ENCODE measurements at regions not wholly inside any gene's neighbourhood (a gene's known extent, or its start where the extent isn't known, plus 50 kb on each side); places are given as distances from the start of the nearest gene placed in this dataset.
"Not testable (repeated sequence)": the region's sequence is repeated elsewhere in the genome, so short reads cannot be mapped to it uniquely, and the experiment has no call there.

DNA sequence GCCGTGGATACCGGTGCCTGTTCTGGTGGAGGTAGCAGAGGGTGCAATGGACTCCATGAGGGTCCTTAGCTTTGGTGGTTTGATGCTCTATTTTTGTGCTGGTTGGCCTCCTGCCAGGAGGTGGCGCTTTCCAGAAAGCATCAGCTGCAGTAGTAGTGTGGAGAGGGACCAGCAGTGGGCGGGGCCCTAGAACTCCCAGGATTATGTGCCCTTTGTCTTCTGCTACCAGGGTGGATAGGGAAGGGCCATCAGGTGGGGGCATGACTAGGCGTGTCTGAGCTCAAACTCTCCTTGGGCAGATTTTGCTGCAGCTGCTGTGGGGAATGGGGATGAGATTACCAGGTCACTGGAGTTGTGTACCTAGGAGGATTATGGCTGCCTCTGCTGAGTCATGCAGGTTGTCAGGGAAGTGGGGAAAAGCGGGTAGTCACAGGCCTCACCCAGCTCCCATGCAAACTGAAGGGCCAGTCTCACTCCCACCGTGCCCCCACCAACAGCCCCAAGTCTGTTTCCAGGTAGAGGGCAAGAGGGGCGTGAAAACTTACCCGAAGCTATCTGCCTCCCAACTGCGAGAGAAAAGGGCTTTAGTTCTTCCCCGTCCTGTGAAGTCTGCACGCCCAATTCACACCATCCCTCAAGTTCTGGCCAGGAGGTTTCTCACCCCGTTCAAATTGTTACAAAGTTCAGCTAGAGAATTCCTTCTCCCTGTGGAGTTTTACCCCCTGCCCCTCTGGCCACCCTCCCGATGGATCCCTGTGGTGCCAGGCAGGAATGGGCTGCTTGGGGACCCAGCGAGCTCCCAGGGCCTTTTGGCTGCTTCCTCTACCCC lies 235.0 kb downstream of the DHX15 start:
- TF ChIP-seq, protein P1, sequence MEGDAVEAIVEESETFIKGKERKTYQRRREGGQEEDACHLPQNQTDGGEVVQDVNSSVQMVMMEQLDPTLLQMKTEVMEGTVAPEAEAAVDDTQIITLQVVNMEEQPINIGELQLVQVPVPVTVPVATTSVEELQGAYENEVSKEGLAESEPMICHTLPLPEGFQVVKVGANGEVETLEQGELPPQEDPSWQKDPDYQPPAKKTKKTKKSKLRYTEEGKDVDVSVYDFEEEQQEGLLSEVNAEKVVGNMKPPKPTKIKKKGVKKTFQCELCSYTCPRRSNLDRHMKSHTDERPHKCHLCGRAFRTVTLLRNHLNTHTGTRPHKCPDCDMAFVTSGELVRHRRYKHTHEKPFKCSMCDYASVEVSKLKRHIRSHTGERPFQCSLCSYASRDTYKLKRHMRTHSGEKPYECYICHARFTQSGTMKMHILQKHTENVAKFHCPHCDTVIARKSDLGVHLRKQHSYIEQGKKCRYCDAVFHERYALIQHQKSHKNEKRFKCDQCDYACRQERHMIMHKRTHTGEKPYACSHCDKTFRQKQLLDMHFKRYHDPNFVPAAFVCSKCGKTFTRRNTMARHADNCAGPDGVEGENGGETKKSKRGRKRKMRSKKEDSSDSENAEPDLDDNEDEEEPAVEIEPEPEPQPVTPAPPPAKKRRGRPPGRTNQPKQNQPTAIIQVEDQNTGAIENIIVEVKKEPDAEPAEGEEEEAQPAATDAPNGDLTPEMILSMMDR (IDR thresholded peaks at IDR 0.05), result not testable (repeated sequence)
- TF ChIP-seq, protein P2, sequence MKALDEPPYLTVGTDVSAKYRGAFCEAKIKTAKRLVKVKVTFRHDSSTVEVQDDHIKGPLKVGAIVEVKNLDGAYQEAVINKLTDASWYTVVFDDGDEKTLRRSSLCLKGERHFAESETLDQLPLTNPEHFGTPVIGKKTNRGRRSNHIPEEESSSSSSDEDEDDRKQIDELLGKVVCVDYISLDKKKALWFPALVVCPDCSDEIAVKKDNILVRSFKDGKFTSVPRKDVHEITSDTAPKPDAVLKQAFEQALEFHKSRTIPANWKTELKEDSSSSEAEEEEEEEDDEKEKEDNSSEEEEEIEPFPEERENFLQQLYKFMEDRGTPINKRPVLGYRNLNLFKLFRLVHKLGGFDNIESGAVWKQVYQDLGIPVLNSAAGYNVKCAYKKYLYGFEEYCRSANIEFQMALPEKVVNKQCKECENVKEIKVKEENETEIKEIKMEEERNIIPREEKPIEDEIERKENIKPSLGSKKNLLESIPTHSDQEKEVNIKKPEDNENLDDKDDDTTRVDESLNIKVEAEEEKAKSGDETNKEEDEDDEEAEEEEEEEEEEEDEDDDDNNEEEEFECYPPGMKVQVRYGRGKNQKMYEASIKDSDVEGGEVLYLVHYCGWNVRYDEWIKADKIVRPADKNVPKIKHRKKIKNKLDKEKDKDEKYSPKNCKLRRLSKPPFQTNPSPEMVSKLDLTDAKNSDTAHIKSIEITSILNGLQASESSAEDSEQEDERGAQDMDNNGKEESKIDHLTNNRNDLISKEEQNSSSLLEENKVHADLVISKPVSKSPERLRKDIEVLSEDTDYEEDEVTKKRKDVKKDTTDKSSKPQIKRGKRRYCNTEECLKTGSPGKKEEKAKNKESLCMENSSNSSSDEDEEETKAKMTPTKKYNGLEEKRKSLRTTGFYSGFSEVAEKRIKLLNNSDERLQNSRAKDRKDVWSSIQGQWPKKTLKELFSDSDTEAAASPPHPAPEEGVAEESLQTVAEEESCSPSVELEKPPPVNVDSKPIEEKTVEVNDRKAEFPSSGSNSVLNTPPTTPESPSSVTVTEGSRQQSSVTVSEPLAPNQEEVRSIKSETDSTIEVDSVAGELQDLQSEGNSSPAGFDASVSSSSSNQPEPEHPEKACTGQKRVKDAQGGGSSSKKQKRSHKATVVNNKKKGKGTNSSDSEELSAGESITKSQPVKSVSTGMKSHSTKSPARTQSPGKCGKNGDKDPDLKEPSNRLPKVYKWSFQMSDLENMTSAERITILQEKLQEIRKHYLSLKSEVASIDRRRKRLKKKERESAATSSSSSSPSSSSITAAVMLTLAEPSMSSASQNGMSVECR (CRISPR knock-in tag; IDR thresholded peaks at IDR 0.05; ENCODE audit: borderline replicate concordance), result not testable (repeated sequence)
- not testable (repeated sequence) for TF ChIP-seq ETV6 (CRISPR knock-in tag; IDR thresholded peaks at IDR 0.05); TP53 (CRISPR knock-in tag; IDR thresholded peaks at IDR 0.05); RELA (CRISPR knock-in tag; IDR thresholded peaks at IDR 0.05; ENCODE audit: borderline replicate concordance); ZNF317 (CRISPR knock-in tag; IDR thresholded peaks at IDR 0.05; ENCODE audit: borderline replicate concordance, low read depth); ELF4 (CRISPR knock-in tag; IDR thresholded peaks at IDR 0.05; ENCODE audit: low read depth)
- TF ChIP-seq, protein P3, sequence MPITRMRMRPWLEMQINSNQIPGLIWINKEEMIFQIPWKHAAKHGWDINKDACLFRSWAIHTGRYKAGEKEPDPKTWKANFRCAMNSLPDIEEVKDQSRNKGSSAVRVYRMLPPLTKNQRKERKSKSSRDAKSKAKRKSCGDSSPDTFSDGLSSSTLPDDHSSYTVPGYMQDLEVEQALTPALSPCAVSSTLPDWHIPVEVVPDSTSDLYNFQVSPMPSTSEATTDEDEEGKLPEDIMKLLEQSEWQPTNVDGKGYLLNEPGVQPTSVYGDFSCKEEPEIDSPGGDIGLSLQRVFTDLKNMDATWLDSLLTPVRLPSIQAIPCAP (CRISPR knock-in tag; IDR thresholded peaks at IDR 0.05), result not testable (repeated sequence)
- TF ChIP-seq, protein P4, sequence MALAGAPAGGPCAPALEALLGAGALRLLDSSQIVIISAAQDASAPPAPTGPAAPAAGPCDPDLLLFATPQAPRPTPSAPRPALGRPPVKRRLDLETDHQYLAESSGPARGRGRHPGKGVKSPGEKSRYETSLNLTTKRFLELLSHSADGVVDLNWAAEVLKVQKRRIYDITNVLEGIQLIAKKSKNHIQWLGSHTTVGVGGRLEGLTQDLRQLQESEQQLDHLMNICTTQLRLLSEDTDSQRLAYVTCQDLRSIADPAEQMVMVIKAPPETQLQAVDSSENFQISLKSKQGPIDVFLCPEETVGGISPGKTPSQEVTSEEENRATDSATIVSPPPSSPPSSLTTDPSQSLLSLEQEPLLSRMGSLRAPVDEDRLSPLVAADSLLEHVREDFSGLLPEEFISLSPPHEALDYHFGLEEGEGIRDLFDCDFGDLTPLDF (CRISPR knock-in tag; IDR thresholded peaks at IDR 0.05), result not testable (repeated sequence)
- TF ChIP-seq, protein P5, sequence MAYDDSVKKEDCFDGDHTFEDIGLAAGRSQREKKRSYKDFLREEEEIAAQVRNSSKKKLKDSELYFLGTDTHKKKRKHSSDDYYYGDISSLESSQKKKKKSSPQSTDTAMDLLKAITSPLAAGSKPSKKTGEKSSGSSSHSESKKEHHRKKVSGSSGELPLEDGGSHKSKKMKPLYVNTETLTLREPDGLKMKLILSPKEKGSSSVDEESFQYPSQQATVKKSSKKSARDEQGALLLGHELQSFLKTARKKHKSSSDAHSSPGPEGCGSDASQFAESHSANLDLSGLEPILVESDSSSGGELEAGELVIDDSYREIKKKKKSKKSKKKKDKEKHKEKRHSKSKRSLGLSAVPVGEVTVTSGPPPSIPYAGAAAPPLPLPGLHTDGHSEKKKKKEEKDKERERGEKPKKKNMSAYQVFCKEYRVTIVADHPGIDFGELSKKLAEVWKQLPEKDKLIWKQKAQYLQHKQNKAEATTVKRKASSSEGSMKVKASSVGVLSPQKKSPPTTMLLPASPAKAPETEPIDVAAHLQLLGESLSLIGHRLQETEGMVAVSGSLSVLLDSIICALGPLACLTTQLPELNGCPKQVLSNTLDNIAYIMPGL (CRISPR knock-in tag; IDR thresholded peaks at IDR 0.05), result not testable (repeated sequence)
- TF ChIP-seq NFE2L1 (CRISPR knock-in tag; IDR thresholded peaks at IDR 0.05), result 0 out of 2 replicates have a peak, but pooled peaks have one; percentile 59
- TF ChIP-seq, protein P6, sequence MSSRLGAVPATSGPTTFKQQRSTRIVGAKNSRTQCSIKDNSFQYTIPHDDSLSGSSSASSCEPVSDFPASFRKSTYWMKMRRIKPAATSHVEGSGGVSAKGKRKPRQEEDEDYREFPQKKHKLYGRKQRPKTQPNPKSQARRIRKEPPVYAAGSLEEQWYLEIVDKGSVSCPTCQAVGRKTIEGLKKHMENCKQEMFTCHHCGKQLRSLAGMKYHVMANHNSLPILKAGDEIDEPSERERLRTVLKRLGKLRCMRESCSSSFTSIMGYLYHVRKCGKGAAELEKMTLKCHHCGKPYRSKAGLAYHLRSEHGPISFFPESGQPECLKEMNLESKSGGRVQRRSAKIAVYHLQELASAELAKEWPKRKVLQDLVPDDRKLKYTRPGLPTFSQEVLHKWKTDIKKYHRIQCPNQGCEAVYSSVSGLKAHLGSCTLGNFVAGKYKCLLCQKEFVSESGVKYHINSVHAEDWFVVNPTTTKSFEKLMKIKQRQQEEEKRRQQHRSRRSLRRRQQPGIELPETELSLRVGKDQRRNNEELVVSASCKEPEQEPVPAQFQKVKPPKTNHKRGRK (CRISPR knock-in tag; IDR thresholded peaks at IDR 0.05; ENCODE audit: borderline replicate concordance), result not testable (repeated sequence)
- TF ChIP-seq, protein P7, sequence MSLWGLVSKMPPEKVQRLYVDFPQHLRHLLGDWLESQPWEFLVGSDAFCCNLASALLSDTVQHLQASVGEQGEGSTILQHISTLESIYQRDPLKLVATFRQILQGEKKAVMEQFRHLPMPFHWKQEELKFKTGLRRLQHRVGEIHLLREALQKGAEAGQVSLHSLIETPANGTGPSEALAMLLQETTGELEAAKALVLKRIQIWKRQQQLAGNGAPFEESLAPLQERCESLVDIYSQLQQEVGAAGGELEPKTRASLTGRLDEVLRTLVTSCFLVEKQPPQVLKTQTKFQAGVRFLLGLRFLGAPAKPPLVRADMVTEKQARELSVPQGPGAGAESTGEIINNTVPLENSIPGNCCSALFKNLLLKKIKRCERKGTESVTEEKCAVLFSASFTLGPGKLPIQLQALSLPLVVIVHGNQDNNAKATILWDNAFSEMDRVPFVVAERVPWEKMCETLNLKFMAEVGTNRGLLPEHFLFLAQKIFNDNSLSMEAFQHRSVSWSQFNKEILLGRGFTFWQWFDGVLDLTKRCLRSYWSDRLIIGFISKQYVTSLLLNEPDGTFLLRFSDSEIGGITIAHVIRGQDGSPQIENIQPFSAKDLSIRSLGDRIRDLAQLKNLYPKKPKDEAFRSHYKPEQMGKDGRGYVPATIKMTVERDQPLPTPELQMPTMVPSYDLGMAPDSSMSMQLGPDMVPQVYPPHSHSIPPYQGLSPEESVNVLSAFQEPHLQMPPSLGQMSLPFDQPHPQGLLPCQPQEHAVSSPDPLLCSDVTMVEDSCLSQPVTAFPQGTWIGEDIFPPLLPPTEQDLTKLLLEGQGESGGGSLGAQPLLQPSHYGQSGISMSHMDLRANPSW (CRISPR knock-in tag; conservative IDR thresholded peaks at IDR 0.05; ENCODE audit: low read depth), result not testable (repeated sequence)
